DND-41 (cell line): ENCODE measurements at regions not wholly inside any gene's neighbourhood (a gene's known extent, or its start where the extent isn't known, plus 50 kb on each side); places are given as distances from the start of the nearest gene placed in this dataset.

Experiments used
- EZH2 ChIP-seq: IDR thresholded peaks from 3 replicates; pipeline ENCODE4 v1.6.1; 2012; ENCODE audit warnings: borderline replicate concordance, low read depth, mild to moderate bottlenecking, moderate library complexity, low read length, inconsistent platforms; ENCODE audit not compliant: severe bottlenecking
- TF ChIP-seq, protein P1 (sequence below): IDR thresholded peaks from 2 replicates; pipeline ENCODE4 v1.5.1; 2012; ENCODE audit warnings: borderline replicate concordance, low read length, moderate library complexity, mild to moderate bottlenecking; ENCODE audit not compliant: poor library complexity, severe bottlenecking; ENCODE audit errors: extremely low read depth

GRCh38 chr6:156658966-156659821 is 118.0 kb upstream of the ARID1B start:
- TF ChIP-seq, protein P1, sequence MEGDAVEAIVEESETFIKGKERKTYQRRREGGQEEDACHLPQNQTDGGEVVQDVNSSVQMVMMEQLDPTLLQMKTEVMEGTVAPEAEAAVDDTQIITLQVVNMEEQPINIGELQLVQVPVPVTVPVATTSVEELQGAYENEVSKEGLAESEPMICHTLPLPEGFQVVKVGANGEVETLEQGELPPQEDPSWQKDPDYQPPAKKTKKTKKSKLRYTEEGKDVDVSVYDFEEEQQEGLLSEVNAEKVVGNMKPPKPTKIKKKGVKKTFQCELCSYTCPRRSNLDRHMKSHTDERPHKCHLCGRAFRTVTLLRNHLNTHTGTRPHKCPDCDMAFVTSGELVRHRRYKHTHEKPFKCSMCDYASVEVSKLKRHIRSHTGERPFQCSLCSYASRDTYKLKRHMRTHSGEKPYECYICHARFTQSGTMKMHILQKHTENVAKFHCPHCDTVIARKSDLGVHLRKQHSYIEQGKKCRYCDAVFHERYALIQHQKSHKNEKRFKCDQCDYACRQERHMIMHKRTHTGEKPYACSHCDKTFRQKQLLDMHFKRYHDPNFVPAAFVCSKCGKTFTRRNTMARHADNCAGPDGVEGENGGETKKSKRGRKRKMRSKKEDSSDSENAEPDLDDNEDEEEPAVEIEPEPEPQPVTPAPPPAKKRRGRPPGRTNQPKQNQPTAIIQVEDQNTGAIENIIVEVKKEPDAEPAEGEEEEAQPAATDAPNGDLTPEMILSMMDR: no peak
- TF ChIP-seq EZH2: no peak
